Forelimb muscle (tissue), 1 donor: ENCODE measurements at regions not wholly inside any gene's neighbourhood (a gene's known extent, or its start where the extent isn't known, plus 50 kb on each side); places are given as distances from the start of the nearest gene placed in this dataset.

ENCODE experiments used
- DNase-seq: peaks from one replicate; pipeline ENCODE4 v3.0.0-alpha.2; 2013; ENCODE audit warnings: low read depth

GRCh38 chr16:62105244-62105643 lies 69.0 kb upstream of the CDH8 start:
- no peak for DNase-seq

- no peak for DNase-seq
These were observed 66.3 kb upstream of the CDH8 start for GRCh38 chr16:62102588-62102987.

GRCh38 chr16:62100651-62101050 lies 64.4 kb upstream of the CDH8 start:
- no peak for DNase-seq

DNA sequence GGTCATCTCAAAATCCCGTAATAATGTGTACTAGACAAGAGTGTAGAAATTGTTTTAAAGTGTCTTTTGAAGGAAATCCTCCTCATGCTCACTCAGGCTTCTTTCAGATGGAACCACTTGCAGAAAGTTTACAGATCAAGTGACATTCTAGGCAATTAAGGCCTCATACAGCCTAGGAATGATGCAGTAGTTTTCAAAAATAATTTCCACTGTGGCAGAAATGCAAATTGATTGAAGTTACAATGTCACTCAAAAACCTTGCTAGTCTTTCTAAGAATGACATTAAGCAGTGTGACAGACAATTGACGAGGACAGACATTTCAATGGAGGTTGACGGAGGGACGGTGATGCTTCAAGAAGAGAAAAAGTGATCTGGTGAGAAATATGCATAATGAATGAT lies 53.5 kb upstream of the CDH8 start:
- no peak for DNase-seq

- DNase-seq, result no peak
These were observed 52.6 kb upstream of the CDH8 start for GRCh38 chr16:62088731-62089410.
